Prostate gland (tissue), 2 donors: ENCODE measurements at regions not wholly inside any gene's neighbourhood (a gene's known extent, or its start where the extent isn't known, plus 50 kb on each side); places are given as distances from the start of the nearest gene placed in this dataset.

Experiments used
- DNase-seq: peaks from one replicate; pipeline ENCODE4 v3.0.0-alpha.2; 2019; ENCODE audit warnings: low spot score
- H3K27ac ChIP-seq, 2 donors: fragments of 200-600 bp; sonication (generic); 2 replicates each; pipeline ENCODE4 v1.5.1; 2017 to 2019
- H3K27me3 ChIP-seq: fragments of 200-600 bp; sonication (generic); replicated peaks from 2 replicates; pipeline ENCODE4 v1.5.1; 2019; ENCODE audit not compliant: insufficient read depth
- H3K36me3 ChIP-seq, 2 donors: fragments of 200-600 bp; sonication (generic); 1 replicate in 1 of 2; 2 replicates in 1 of 2; pipeline versions ENCODE4 v1.5.1 to v1.8.1; 2017 to 2019
- H3K4me1 ChIP-seq: fragments of 200-600 bp; sonication (generic); replicated peaks from 2 replicates; pipeline ENCODE4 v1.5.1; 2019
- H3K4me3 ChIP-seq, 2 donors: fragments of 200-600 bp; sonication (generic); 2 replicates each; pipeline ENCODE4 v1.5.1; 2017 to 2019
- H3K9me3 ChIP-seq: fragments of 200-600 bp; sonication (generic); 2 replicates; pipeline ENCODE4 v1.5.1; 2017
- CTCF ChIP-seq, 4 experiments: fragments of 200-600 bp in 2 of 4; fragments of 450-650 bp in 2 of 4; sonication (generic) in 2 of 4; IDR thresholded peaks; 1 replicate in 3 of 4; 2 replicates in 1 of 4; pipeline ENCODE4 v1.5.1; 2016 to 2019; ENCODE audit warnings: antibody characterized with exemption in 4 of 4, mild to moderate bottlenecking in 2 of 4, moderate library complexity in 2 of 4
- POLR2A ChIP-seq: fragments of 450-650 bp; IDR thresholded peaks from one replicate; pipeline ENCODE4 v1.6.1; 2016; ENCODE audit warnings: antibody characterized with exemption, mild to moderate bottlenecking
- POLR2AphosphoS5 ChIP-seq: sonication (generic); formaldehyde crosslinking; IDR thresholded peaks from one replicate; pipeline ENCODE4 v1.6.1; 2017; ENCODE audit warnings: antibody characterized with exemption
- WGBS: methylation state at CpG from one replicate; pipeline ENCODE4 v1.1.5; 2018; 5-methylcytosine and 5-hydroxymethylcytosine counted together
- intact Hi-C: fragments of 100-400 bp; cut with DNase I; formaldehyde crosslinking; loops from one replicate; pipeline ENCODE4 v1.14.2; 2022

- 86% methylated on average over 1 of the region's 1 CpG for WGBS
- Histone ChIP-seq H3K36me3 (no peaks in the 10 kb centered on the region), H3K9me3 (no peaks in the 10 kb centered on the region), H3K27me3 (no peaks in the 10 kb centered on the region), H3K4me1 (no peaks in the 10 kb centered on the region), H3K27ac (no peak overlapping the region), H3K4me3 (no peak overlapping the region)
- no peak for DNase-seq
- TF ChIP-seq CTCF (IDR thresholded peaks at IDR 0.05) (no peak), POLR2A (no peak), POLR2AphosphoS5 (no peak)
- intact Hi-C loops: no loop called here
These were observed 465.6 kb downstream of the MED13L start for GRCh38 chr12:115811929-115812328.

- 50% methylated on average over 4 of the region's 4 CpGs for WGBS
- DNase-seq: no peak
- Histone ChIP-seq H3K4me3 (no peak overlapping the region), H3K27me3 (no peaks in the 10 kb centered on the region), H3K36me3 (no peaks in the 10 kb centered on the region), H3K27ac (no peak overlapping the region), H3K4me1 (no peaks in the 10 kb centered on the region), H3K9me3 (no peaks in the 10 kb centered on the region)
- TF ChIP-seq CTCF (IDR thresholded peaks at IDR 0.05) (no peak), POLR2A (no peak), POLR2AphosphoS5 (no peak)
- intact Hi-C loops: no loop called here
These were observed 466.4 kb downstream of the MED13L start for GRCh38 chr12:115811045-115811444.

- no peak overlapping the region for H3K27ac ChIP-seq
- no peak for DNase-seq
- intact Hi-C loops: no loop called here
- no peak overlapping the region for H3K4me3 ChIP-seq
- 20% methylated on average over 13 of the region's 13 CpGs for WGBS
- no peaks in the 10 kb centered on the region for H3K36me3 ChIP-seq
- no peaks in the 10 kb centered on the region for H3K27me3 ChIP-seq
- no peaks in the 10 kb centered on the region for H3K4me1 ChIP-seq
- TF ChIP-seq POLR2A (no peak), CTCF (IDR thresholded peaks at IDR 0.05) (no peak), POLR2AphosphoS5 (no peak)
- H3K9me3 ChIP-seq: no peaks in the 10 kb centered on the region
These were observed 467.2 kb downstream of the MED13L start for GRCh38 chr12:115810122-115810901.

GRCh38 chr12:115806000-115806399, 471.5 kb downstream of the MED13L start:
- H3K27ac ChIP-seq: no peak overlapping the region
- no peaks in the 10 kb centered on the region for H3K27me3 ChIP-seq
- no peaks in the 10 kb centered on the region for H3K9me3 ChIP-seq
- TF ChIP-seq POLR2A (no peak), CTCF (IDR thresholded peaks at IDR 0.05) (no peak), POLR2AphosphoS5 (no peak)
- no peak overlapping the region for H3K4me3 ChIP-seq
- no peaks in the 10 kb centered on the region for H3K4me1 ChIP-seq
- H3K36me3 ChIP-seq: no peaks in the 10 kb centered on the region
- no peak for DNase-seq
- intact Hi-C loops: no loop called here
- 81% methylated on average over 3 of the region's 3 CpGs for WGBS

- TF ChIP-seq POLR2A (no peak), CTCF (IDR thresholded peaks at IDR 0.05) (no peak), POLR2AphosphoS5 (no peak)
These were observed 474.7 kb downstream of the MED13L start for GRCh38 chr12:115802767-115803166.

More at GRCh38 chr12:115802767-115803166, 474.7 kb downstream of the MED13L start:
- intact Hi-C loops: no loop called here
- no peaks in the 10 kb centered on the region for H3K27me3 ChIP-seq
- WGBS: 93% methylated on average over 3 of the region's 3 CpGs
- H3K4me1 ChIP-seq: no peaks in the 10 kb centered on the region
- H3K36me3 ChIP-seq: no peaks in the 10 kb centered on the region
- no peaks in the 10 kb centered on the region for H3K9me3 ChIP-seq
- H3K27ac ChIP-seq: no peak overlapping the region
- H3K4me3 ChIP-seq: no peak overlapping the region
- DNase-seq: no peak
